ENCODE measurements at regions not wholly inside any gene's neighbourhood (a gene's known extent, or its start where the extent isn't known, plus 50 kb on each side); places are given as distances from the start of the nearest gene placed in this dataset.

DNA sequence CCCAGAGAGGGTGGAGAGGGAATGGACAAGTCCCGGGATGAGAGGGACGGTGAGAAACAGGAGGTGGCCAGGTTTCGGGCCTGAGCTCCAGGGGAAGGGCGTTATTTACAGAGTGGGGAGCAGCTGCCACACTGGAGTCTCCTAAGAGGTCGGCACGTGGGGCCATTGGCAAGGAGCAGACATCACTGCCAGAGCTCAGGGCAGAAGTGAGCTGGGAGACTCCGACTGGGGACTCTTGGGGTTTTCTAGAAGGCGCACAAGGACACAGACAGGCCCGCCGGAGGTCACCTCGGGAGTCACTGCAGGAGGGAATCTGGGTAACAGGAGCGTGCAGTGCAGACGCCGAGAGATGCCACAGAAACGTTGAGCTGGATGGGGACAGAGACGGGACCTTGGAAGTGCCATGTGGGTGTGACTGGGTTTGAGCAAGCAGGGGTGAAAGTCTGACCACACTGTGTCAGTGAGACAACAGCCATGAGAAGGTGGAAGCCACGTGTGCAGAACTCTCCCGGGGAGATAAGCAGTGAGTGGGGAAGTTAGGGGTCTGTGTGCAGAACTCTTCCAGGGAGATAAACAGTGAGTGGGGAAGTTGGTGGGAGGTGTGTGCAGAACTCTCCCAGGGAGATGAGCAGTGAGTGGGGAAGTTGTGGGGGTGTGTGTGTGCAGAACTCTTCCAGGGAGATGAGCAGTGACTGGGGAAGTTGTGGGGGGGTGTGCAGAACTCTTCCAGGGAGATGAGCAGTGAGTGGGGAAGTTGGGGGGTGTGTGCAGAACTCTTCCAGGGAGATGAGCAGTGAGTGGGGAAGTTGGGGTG is 187.5 kb downstream of the SHANK2 start:
- H3K36me3 Mint-ChIP-seq (ENCODE audit: low read depth) = no peaks in the 10 kb centered on the region; the same call in 1 of the 3 replicates
- H3K4me3 Mint-ChIP-seq = no peak overlapping the region
- Histone ChIP-seq H3K4me1 (ENCODE audit: insufficient read depth) (no peaks in the 10 kb centered on the region), H3K27ac (ENCODE audit: low read depth) (no peak overlapping the region), H4K20me1 (replicated peaks; ENCODE audit: insufficient read depth) (no peaks in the 10 kb centered on the region; the same call in 1 of the 2 replicates), H3K9me2 (ENCODE audit: insufficient read depth) (peaks cover 9% of the 10 kb centered on the region), H3K4me2 (no peak overlapping the region), H3K79me2 (replicated peaks; ENCODE audit: insufficient read depth) (peaks cover 5% of the 10 kb centered on the region; the same call in 1 of the 2 replicates), H3K36me3 (ENCODE audit: insufficient read depth) (no peaks in the 10 kb centered on the region), H3K27me3 (ENCODE audit: insufficient read depth) (no peaks in the 10 kb centered on the region), H3F3A (replicated peaks; ENCODE audit: low read depth) (no peaks in the 10 kb centered on the region), H3K4me3 (no peak overlapping the region), H2AFZ (no peak overlapping the region)
- DNase-seq (ENCODE audit: low spot score) (no peak), ATAC-seq (no peak)
- H3K4me1 Mint-ChIP-seq = peaks cover 7% of the 10 kb centered on the region; the same call in 2 of the 3 replicates
- no peaks in the 10 kb centered on the region for H3K9me3 Mint-ChIP-seq
- TF ChIP-seq EZH2 (IDR thresholded peaks at IDR 0.05; ENCODE audit: low read depth, unreplicated experiment) (no peak), ZNF331 (CRISPR knock-in tag; IDR thresholded peaks at IDR 0.05; ENCODE audit: low read depth) (no peak), ZNF114 (CRISPR knock-in tag; IDR thresholded peaks at IDR 0.05) (no peak)
- TF ChIP-seq, protein P1, sequence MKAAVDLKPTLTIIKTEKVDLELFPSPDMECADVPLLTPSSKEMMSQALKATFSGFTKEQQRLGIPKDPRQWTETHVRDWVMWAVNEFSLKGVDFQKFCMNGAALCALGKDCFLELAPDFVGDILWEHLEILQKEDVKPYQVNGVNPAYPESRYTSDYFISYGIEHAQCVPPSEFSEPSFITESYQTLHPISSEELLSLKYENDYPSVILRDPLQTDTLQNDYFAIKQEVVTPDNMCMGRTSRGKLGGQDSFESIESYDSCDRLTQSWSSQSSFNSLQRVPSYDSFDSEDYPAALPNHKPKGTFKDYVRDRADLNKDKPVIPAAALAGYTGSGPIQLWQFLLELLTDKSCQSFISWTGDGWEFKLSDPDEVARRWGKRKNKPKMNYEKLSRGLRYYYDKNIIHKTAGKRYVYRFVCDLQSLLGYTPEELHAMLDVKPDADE (IDR thresholded peaks at IDR 0.05) = no peak
- TF ChIP-seq, protein P2, sequence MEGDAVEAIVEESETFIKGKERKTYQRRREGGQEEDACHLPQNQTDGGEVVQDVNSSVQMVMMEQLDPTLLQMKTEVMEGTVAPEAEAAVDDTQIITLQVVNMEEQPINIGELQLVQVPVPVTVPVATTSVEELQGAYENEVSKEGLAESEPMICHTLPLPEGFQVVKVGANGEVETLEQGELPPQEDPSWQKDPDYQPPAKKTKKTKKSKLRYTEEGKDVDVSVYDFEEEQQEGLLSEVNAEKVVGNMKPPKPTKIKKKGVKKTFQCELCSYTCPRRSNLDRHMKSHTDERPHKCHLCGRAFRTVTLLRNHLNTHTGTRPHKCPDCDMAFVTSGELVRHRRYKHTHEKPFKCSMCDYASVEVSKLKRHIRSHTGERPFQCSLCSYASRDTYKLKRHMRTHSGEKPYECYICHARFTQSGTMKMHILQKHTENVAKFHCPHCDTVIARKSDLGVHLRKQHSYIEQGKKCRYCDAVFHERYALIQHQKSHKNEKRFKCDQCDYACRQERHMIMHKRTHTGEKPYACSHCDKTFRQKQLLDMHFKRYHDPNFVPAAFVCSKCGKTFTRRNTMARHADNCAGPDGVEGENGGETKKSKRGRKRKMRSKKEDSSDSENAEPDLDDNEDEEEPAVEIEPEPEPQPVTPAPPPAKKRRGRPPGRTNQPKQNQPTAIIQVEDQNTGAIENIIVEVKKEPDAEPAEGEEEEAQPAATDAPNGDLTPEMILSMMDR (conservative IDR thresholded peaks at IDR 0.05; ENCODE audit: low read depth in 2 of 2) = no peak
- TF ChIP-seq, protein P3, sequence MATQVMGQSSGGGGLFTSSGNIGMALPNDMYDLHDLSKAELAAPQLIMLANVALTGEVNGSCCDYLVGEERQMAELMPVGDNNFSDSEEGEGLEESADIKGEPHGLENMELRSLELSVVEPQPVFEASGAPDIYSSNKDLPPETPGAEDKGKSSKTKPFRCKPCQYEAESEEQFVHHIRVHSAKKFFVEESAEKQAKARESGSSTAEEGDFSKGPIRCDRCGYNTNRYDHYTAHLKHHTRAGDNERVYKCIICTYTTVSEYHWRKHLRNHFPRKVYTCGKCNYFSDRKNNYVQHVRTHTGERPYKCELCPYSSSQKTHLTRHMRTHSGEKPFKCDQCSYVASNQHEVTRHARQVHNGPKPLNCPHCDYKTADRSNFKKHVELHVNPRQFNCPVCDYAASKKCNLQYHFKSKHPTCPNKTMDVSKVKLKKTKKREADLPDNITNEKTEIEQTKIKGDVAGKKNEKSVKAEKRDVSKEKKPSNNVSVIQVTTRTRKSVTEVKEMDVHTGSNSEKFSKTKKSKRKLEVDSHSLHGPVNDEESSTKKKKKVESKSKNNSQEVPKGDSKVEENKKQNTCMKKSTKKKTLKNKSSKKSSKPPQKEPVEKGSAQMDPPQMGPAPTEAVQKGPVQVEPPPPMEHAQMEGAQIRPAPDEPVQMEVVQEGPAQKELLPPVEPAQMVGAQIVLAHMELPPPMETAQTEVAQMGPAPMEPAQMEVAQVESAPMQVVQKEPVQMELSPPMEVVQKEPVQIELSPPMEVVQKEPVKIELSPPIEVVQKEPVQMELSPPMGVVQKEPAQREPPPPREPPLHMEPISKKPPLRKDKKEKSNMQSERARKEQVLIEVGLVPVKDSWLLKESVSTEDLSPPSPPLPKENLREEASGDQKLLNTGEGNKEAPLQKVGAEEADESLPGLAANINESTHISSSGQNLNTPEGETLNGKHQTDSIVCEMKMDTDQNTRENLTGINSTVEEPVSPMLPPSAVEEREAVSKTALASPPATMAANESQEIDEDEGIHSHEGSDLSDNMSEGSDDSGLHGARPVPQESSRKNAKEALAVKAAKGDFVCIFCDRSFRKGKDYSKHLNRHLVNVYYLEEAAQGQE (IDR thresholded peaks at IDR 0.05; ENCODE audit: unreplicated experiment) = no peak
- 0 out of 2 replicates have a peak overlapping the region, but pooled peaks have one; percentile 33 for H3K27ac Mint-ChIP-seq
- peaks cover 6% of the 10 kb centered on the region for H3K27me3 Mint-ChIP-seq (ENCODE audit: insufficient read depth, low read depth, poor library complexity)

DNA sequence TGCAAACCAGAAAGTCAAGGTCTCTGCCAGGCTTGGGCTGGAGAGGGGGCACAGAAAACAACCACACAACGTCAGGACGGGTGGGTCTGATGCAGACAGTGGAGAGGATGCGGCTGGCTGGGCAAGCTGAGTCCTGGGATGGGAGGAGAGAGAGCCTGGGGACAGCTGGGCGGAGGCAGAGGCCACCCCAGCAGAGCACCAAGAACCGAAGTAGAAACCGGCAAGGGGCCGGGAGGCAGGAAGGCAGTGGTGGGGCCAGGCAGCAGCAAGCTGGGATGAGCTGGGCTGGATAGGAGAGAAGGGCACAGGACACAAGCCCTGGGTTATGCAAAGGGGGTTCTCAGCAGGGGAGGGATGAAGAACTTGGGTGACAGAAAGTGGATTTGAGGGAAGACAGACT is 188.2 kb downstream of the SHANK2 start:
- Histone ChIP-seq H3F3A (replicated peaks; ENCODE audit: low read depth) (no peaks in the 10 kb centered on the region), H4K20me1 (replicated peaks; ENCODE audit: insufficient read depth) (no peaks in the 10 kb centered on the region; the same call in 1 of the 2 replicates), H3K27ac (ENCODE audit: low read depth) (no peak overlapping the region), H3K4me2 (no peak overlapping the region), H3K9me2 (ENCODE audit: insufficient read depth) (peaks cover 9% of the 10 kb centered on the region), H3K36me3 (ENCODE audit: insufficient read depth) (no peaks in the 10 kb centered on the region), H3K27me3 (ENCODE audit: insufficient read depth) (no peaks in the 10 kb centered on the region), H2AFZ (no peak overlapping the region), H3K4me3 (no peak overlapping the region), H3K4me1 (ENCODE audit: insufficient read depth) (no peaks in the 10 kb centered on the region), H3K79me2 (replicated peaks; ENCODE audit: insufficient read depth) (peaks cover 4% of the 10 kb centered on the region; the same call in 1 of the 2 replicates)
- H3K4me3 Mint-ChIP-seq = no peak overlapping the region
- ATAC-seq (no peak), DNase-seq (ENCODE audit: low spot score) (no peak)
- H3K36me3 Mint-ChIP-seq (ENCODE audit: low read depth) = peaks cover 3% of the 10 kb centered on the region; the same call in 2 of the 3 replicates
- H3K27ac Mint-ChIP-seq = peak overlapping the region; percentile 33; the same call in 1 of the 2 replicates
- no peaks in the 10 kb centered on the region; the same call in 2 of the 3 replicates for H3K9me3 Mint-ChIP-seq
- H3K4me1 Mint-ChIP-seq = peaks cover 7% of the 10 kb centered on the region; the same call in 2 of the 3 replicates
- peaks cover 6% of the 10 kb centered on the region for H3K27me3 Mint-ChIP-seq (ENCODE audit: insufficient read depth, low read depth, poor library complexity)
- TF ChIP-seq STAT1 (IDR thresholded peaks at IDR 0.05; ENCODE audit: unreplicated experiment) (no peak), ZNF331 (CRISPR knock-in tag; IDR thresholded peaks at IDR 0.05; ENCODE audit: low read depth) (no peak), JUNB (IDR thresholded peaks at IDR 0.05; ENCODE audit: unreplicated experiment) (no peak)
